SU-DHL-6 (cell line): ENCODE measurements at regions not wholly inside any gene's neighbourhood (a gene's known extent, or its start where the extent isn't known, plus 50 kb on each side); places are given as distances from the start of the nearest gene placed in this dataset.

Experiments used
- H2AFZ ChIP-seq: fragments of 200-600 bp; sonication (generic); 2 replicates; pipeline ENCODE4 v1.6.1; 2014; ENCODE audit warnings: low read depth, mild to moderate bottlenecking, moderate library complexity, mixed read lengths, antibody characterized with exemption, low read length; ENCODE audit not compliant: severe bottlenecking
- H3F3A ChIP-seq: fragments of 200-600 bp; shearing (Covaris generic); 2 replicates; pipeline ENCODE4 v1.6.0; 2016; ENCODE audit warnings: antibody characterized with exemption, mild to moderate bottlenecking; ENCODE audit not compliant: insufficient read depth
- H3K27ac ChIP-seq: fragments of 200-600 bp; sonication (generic); 2 replicates; pipeline ENCODE4 v1.5.1; 2016; ENCODE audit warnings: low read depth, mild to moderate bottlenecking, low read length, moderate library complexity, mixed read lengths
- H3K27me3 ChIP-seq: fragments of 200-600 bp; sonication (generic), shearing (Covaris generic); 2 replicates; pipeline ENCODE4 v1.6.0; 2014; ENCODE audit warnings: mild to moderate bottlenecking, low read length
- H3K36me3 ChIP-seq: fragments of 200-600 bp; sonication (generic); 2 replicates; pipeline ENCODE4 v1.6.1; 2014; ENCODE audit warnings: mild to moderate bottlenecking, low read length, mixed read lengths
- H3K4me2 ChIP-seq: fragments of 300-600, 200-600 bp; shearing (Covaris generic), sonication (generic); 2 replicates; pipeline ENCODE4 v1.6.0; 2014; ENCODE audit warnings: low read length, low read depth, mild to moderate bottlenecking; ENCODE audit not compliant: poor library complexity, severe bottlenecking
- H3K4me3 ChIP-seq: fragments of 200-600 bp; sonication (generic); 2 replicates; pipeline ENCODE4 v1.5.1; 2014; ENCODE audit warnings: antibody characterized with exemption, low read length, mild to moderate bottlenecking, mixed read lengths; ENCODE audit not compliant: insufficient read depth, poor library complexity, severe bottlenecking
- H3K79me2 ChIP-seq: fragments of 200-600 bp; sonication (generic); 2 replicates; pipeline ENCODE4 v1.6.1; 2014; ENCODE audit warnings: mild to moderate bottlenecking, low read length, moderate library complexity; ENCODE audit not compliant: insufficient read depth
- H3K9ac ChIP-seq: fragments of 200-600 bp; sonication (generic); 2 replicates; pipeline ENCODE4 v1.7.0; 2014; ENCODE audit warnings: mild to moderate bottlenecking, low read length
- H3K9me2 ChIP-seq: fragments of 200-600 bp; sonication (generic); replicated peaks from 2 replicates; pipeline ENCODE4 v1.6.1; 2014; ENCODE audit warnings: low read length; ENCODE audit not compliant: insufficient read depth
- H3K9me3 ChIP-seq: fragments of 200-600 bp; sonication (generic); 2 replicates; pipeline ENCODE4 v1.6.1; 2014; ENCODE audit warnings: low read length, mixed read lengths; ENCODE audit not compliant: insufficient read depth
- H4K20me1 ChIP-seq: fragments of 200-600 bp; sonication (generic); 2 replicates; pipeline ENCODE4 v1.6.1; 2014; ENCODE audit warnings: low read depth, mild to moderate bottlenecking, antibody characterized with exemption, low read length, moderate library complexity, mixed read lengths
- EZH2phosphoT487 ChIP-seq: fragments of 200-600 bp; sonication (generic), shearing (Covaris generic); conservative IDR thresholded peaks from 2 replicates; pipeline ENCODE4 v1.6.1; 2018; ENCODE audit warnings: mild to moderate bottlenecking, antibody characterized with exemption, low read length, moderate library complexity, mixed read lengths
- TF ChIP-seq, protein P1 (sequence below): fragments of 200-600 bp; sonication (generic); IDR thresholded peaks from one replicate; pipeline ENCODE4 v1.5.1; 2017; ENCODE audit warnings: antibody characterized with exemption, mild to moderate bottlenecking, low read length, moderate library complexity; ENCODE audit not compliant: insufficient read depth, poor library complexity, severe bottlenecking

DNA sequence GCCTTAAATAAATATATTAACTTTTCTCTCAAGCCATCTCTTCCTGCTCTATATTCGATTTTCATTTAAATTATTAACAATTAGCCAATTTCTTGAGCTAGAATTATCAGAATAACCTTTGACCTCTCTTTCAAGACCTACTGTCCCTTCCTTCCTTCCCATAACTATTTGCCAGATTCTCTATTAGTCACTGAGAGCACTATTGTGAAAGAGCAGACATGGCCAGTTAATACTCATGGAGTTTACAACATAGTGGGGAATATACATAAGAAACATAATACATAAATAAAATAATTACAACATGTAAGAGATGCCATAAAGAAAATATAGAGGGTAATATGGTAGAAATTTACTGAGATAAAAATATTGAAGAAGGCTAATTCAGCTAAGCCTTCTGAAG, 72.1 kb upstream of the CHD1 start:
- no peak overlapping the region for H3K4me2 ChIP-seq
- no peaks in the 10 kb centered on the region for H4K20me1 ChIP-seq
- no peak overlapping the region for H2AFZ ChIP-seq
- no peak overlapping the region for H3K9ac ChIP-seq
- H3K4me3 ChIP-seq, result no peak overlapping the region
- H3K36me3 ChIP-seq, result no peaks in the 10 kb centered on the region
- TF ChIP-seq EZH2phosphoT487, result no peak
- TF ChIP-seq, protein P1, sequence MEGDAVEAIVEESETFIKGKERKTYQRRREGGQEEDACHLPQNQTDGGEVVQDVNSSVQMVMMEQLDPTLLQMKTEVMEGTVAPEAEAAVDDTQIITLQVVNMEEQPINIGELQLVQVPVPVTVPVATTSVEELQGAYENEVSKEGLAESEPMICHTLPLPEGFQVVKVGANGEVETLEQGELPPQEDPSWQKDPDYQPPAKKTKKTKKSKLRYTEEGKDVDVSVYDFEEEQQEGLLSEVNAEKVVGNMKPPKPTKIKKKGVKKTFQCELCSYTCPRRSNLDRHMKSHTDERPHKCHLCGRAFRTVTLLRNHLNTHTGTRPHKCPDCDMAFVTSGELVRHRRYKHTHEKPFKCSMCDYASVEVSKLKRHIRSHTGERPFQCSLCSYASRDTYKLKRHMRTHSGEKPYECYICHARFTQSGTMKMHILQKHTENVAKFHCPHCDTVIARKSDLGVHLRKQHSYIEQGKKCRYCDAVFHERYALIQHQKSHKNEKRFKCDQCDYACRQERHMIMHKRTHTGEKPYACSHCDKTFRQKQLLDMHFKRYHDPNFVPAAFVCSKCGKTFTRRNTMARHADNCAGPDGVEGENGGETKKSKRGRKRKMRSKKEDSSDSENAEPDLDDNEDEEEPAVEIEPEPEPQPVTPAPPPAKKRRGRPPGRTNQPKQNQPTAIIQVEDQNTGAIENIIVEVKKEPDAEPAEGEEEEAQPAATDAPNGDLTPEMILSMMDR, result no peak
- no peaks in the 10 kb centered on the region for H3F3A ChIP-seq
- no peaks in the 10 kb centered on the region for H3K27me3 ChIP-seq
- no peak overlapping the region for H3K27ac ChIP-seq
- no peaks in the 10 kb centered on the region for H3K9me3 ChIP-seq
- H3K9me2 ChIP-seq, result no peaks in the 10 kb centered on the region
- no peaks in the 10 kb centered on the region for H3K79me2 ChIP-seq

DNA sequence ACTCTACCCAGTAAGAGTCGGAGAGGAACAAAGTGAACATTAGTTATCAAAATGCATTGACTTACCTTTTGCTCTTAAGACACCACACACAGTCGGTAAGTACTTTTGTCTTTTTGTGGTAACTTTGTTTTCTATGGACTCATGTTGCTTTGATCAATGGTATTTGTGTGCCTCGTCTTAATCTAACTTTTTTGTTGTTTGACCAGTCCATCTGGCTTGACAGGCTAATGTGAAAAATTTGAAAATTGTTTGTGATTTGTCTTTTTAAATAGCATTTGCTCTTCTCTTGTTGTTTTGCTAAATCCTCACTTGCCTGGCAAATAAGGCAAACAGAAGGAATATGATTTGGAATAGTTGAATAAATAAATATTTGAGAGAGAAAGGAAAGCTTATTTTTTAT, 71.4 kb upstream of the CHD1 start:
- H3K79me2 ChIP-seq, result no peaks in the 10 kb centered on the region
- H3K27me3 ChIP-seq, result no peaks in the 10 kb centered on the region
- no peak overlapping the region for H2AFZ ChIP-seq
- no peaks in the 10 kb centered on the region for H4K20me1 ChIP-seq
- H3K4me2 ChIP-seq, result no peak overlapping the region
- H3K9me3 ChIP-seq, result no peaks in the 10 kb centered on the region
- H3K27ac ChIP-seq, result no peak overlapping the region
- H3K36me3 ChIP-seq, result no peaks in the 10 kb centered on the region
- no peak overlapping the region for H3K4me3 ChIP-seq
- H3K9ac ChIP-seq, result no peak overlapping the region
- TF ChIP-seq, protein P1, result no peak
- no peak for TF ChIP-seq EZH2phosphoT487
- no peaks in the 10 kb centered on the region for H3K9me2 ChIP-seq
- no peaks in the 10 kb centered on the region for H3F3A ChIP-seq

DNA sequence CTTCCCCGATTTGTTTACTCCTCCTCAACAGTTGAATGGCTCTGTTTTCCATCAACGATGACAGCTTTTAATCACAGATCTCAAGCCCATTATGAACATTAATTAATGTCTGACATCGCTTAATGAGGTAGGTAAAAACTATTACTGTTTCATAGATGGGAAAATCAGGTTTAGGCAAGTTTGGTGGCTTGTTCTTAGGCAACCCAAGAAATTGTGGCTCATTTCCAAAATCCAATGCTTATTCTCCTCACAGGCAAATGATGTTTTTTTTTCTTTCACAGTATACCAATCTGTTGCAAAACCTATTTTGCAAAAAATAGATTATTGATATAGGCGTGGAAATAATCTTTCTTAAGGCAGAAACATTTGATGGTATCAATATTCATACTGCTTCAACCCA, 70.8 kb upstream of the CHD1 start:
- Histone ChIP-seq H3K9me2 (no peaks in the 10 kb centered on the region), H2AFZ (no peak overlapping the region), H3K79me2 (no peaks in the 10 kb centered on the region), H3F3A (no peaks in the 10 kb centered on the region), H3K4me2 (no peak overlapping the region), H3K4me3 (no peak overlapping the region), H3K36me3 (no peaks in the 10 kb centered on the region), H3K27ac (no peak overlapping the region), H3K9ac (no peak overlapping the region), H3K27me3 (no peaks in the 10 kb centered on the region), H4K20me1 (no peaks in the 10 kb centered on the region), H3K9me3 (no peaks in the 10 kb centered on the region)
- TF ChIP-seq, protein P1, result no peak
- no peak for TF ChIP-seq EZH2phosphoT487

DNA sequence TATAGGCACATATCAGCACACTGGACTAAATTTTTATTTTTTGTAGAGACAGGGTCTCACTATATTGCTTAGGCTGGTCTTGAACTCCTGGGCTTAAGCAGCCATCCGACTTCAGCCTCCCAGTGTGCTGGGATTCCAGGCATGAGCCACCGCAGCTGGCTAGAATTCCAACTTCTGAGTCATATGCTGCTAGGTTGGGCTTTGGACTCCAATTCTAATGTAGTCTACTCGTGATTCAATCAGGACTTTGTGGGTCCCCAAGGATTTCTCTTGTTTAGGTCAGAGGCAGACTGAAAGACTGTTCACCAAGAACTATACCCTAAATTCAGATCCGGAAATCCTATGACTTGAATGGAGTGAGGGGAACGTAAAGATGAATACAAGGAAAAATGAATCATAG, 68.2 kb upstream of the CHD1 start:
- no peak overlapping the region for H3K4me3 ChIP-seq
- H3F3A ChIP-seq, result no peaks in the 10 kb centered on the region
- no peak overlapping the region for H3K4me2 ChIP-seq
- H3K9me3 ChIP-seq, result no peaks in the 10 kb centered on the region
- no peaks in the 10 kb centered on the region for H3K79me2 ChIP-seq
- H3K9ac ChIP-seq, result no peak overlapping the region
- no peaks in the 10 kb centered on the region for H3K9me2 ChIP-seq
- H3K27me3 ChIP-seq, result no peaks in the 10 kb centered on the region
- no peak overlapping the region for H3K27ac ChIP-seq
- H3K36me3 ChIP-seq, result no peaks in the 10 kb centered on the region
- no peaks in the 10 kb centered on the region for H4K20me1 ChIP-seq
- no peak for TF ChIP-seq EZH2phosphoT487
- TF ChIP-seq, protein P1, result no peak
- H2AFZ ChIP-seq, result no peak overlapping the region
